HCT116 (cell line): ENCODE measurements at regions not wholly inside any gene's neighbourhood (a gene's known extent, or its start where the extent isn't known, plus 50 kb on each side); places are given as distances from the start of the nearest gene placed in this dataset.

Experiments
- ATAC-seq: fragments of 200-7000 bp; cut with Tn5 transposase; 2 replicates; pipeline ENCODE4 v1.9.1; 2020; ENCODE audit warnings: mild to moderate bottlenecking, moderate library complexity
- BruUV-seq: library from RNA; stranded (reverse); fragments of 400-500 nt; replicated peaks from 2 replicates; lab custom pipeline; 2021; lab: Mats Ljungman, UMichigan
- CTCF ChIA-PET: fragments of 300-600 bp; sonication (Branson Sonifier 250); formaldehyde crosslinking; loops from one replicate; lab custom pipeline; 2021; ENCODE audit warnings: antibody characterized with exemption; lab: Charles Lee
- POLR2A ChIA-PET: fragments of 300-600, 350-600 bp; sonication (Branson Sonifier 250); formaldehyde crosslinking; loops from one replicate; lab custom pipeline; 2021; ENCODE audit warnings: antibody characterized with exemption; lab: Charles Lee
- RAD21 ChIA-PET, 2 experiments: fragments of 300-600 bp; sonication (Branson Sonifier 250); formaldehyde crosslinking; loops; one replicate each; lab custom pipeline; 2023; ENCODE audit warnings: low total read pairs in 2 of 2; ENCODE audit not compliant: uncharacterized antibody in 2 of 2, unreplicated experiment in 2 of 2, low non-redundant PET in 1 of 2; lab: Charles Lee
- DNase-seq: peaks from one replicate; pipeline ENCODE4 v3.0.0-alpha.2; 2010; ENCODE audit warnings: low read depth, low spot score
- H2AFZ ChIP-seq: fragments of 200-600 bp; shearing (Covaris generic), sonication (generic); 2 replicates; pipeline ENCODE4 v1.6.1; 2017; ENCODE audit warnings: low read depth, mixed run types, mixed read lengths, antibody characterized with exemption, low read length; ENCODE audit not compliant: poor library complexity, severe bottlenecking
- H3K27ac ChIP-seq: 2 replicates; pipeline ENCODE4 v1.5.1; 2012; ENCODE audit warnings: low read depth, low read length
- H3K27me3 ChIP-seq: fragments of 200-600 bp; sonication (generic); 2 replicates; pipeline ENCODE4 v1.6.1; 2016; ENCODE audit warnings: mixed run types, low read length, mixed read lengths; ENCODE audit not compliant: insufficient read depth
- H3K36me3 ChIP-seq, 2 experiments: fragments of 200-500 bp in 1 of 2; fragments of 200-600 bp in 1 of 2; sonication (Bioruptor generic) in 1 of 2; sonication (generic) in 1 of 2; 2 replicates each; pipeline versions ENCODE4 v1.5.1 to v1.6.1; 2014 to 2016; ENCODE audit warnings: low read length in 2 of 2, inconsistent platforms in 1 of 2, mixed read lengths in 1 of 2, mixed run types in 1 of 2; ENCODE audit not compliant: insufficient read depth in 2 of 2, control insufficient read depth in 1 of 2
- H3K4me1 ChIP-seq, 2 experiments: fragments of 200-600 bp in 1 of 2; sonication (generic) in 1 of 2; 2 replicates each; pipeline versions ENCODE4 v1.5.1 to v1.6.1; 2012 to 2017; ENCODE audit warnings: low read length in 2 of 2, inconsistent platforms in 1 of 2, mild to moderate bottlenecking in 1 of 2, mixed read lengths in 1 of 2, mixed run types in 1 of 2, moderate library complexity in 1 of 2; ENCODE audit not compliant: insufficient read depth in 2 of 2, control insufficient read depth in 1 of 2
- H3K4me2 ChIP-seq: fragments of 200-600 bp; sonication (generic); 2 replicates; pipeline ENCODE4 v1.6.1; 2017; ENCODE audit warnings: mixed run types, low read length, mixed read lengths
- H3K4me3 ChIP-seq, 2 experiments: fragments of 200-600 bp in 1 of 2; sonication (generic) in 1 of 2; replicated peaks in 1 of 2; 2 replicates each; pipeline ENCODE4 v1.5.1; 2011 to 2016; ENCODE audit warnings: low read length in 2 of 2, control low read depth in 1 of 2, low read depth in 1 of 2, mild to moderate bottlenecking in 1 of 2, mixed read lengths in 1 of 2, mixed run types in 1 of 2
- H3K79me2 ChIP-seq: fragments of 200-600 bp; sonication (generic); 2 replicates; pipeline ENCODE4 v1.6.1; 2017; ENCODE audit warnings: mild to moderate bottlenecking, mixed run types, low read length, moderate library complexity, mixed read lengths; ENCODE audit not compliant: insufficient read depth
- H3K9ac ChIP-seq: fragments of 200-600 bp; sonication (generic); 2 replicates; pipeline ENCODE4 v1.6.1; 2016; ENCODE audit warnings: low read length, mixed read lengths
- H3K9me2 ChIP-seq: fragments of 200-600 bp; sonication (generic), shearing (Covaris generic); 2 replicates; pipeline ENCODE4 v1.6.1; 2017; ENCODE audit warnings: mixed run types, mild to moderate bottlenecking, moderate library complexity; ENCODE audit not compliant: insufficient read depth
- H3K9me3 ChIP-seq, 2 experiments: fragments of 200-500 bp in 1 of 2; fragments of 200-600 bp in 1 of 2; sonication (Bioruptor generic) in 1 of 2; sonication (generic) in 1 of 2; 2 replicates each; pipeline ENCODE4 v1.6.1; 2014 to 2017; ENCODE audit warnings: low read length in 2 of 2, mixed read lengths in 2 of 2, inconsistent platforms in 1 of 2, low read depth in 1 of 2, mild to moderate bottlenecking in 1 of 2, mixed run types in 1 of 2, moderate library complexity in 1 of 2; ENCODE audit not compliant: control insufficient read depth in 1 of 2, insufficient read depth in 1 of 2
- H4K20me1 ChIP-seq: fragments of 200-600 bp; sonication (generic), shearing (Covaris generic); 2 replicates; pipeline ENCODE4 v1.6.1; 2017; ENCODE audit warnings: mixed run types, mild to moderate bottlenecking, moderate library complexity; ENCODE audit not compliant: insufficient read depth
- EGR1 ChIP-seq: IDR thresholded peaks from 2 replicates; pipeline ENCODE4 v1.6.1; 2012; ENCODE audit warnings: low read depth
- ELF1 ChIP-seq: IDR thresholded peaks from 2 replicates; pipeline ENCODE4 v1.6.1; 2012; ENCODE audit warnings: low read depth, borderline replicate concordance
- EZH2phosphoT487 ChIP-seq: fragments of 200-600 bp; IDR thresholded peaks from 2 replicates; pipeline ENCODE4 v1.6.1; 2018; ENCODE audit warnings: antibody characterized with exemption, borderline replicate concordance
- JUND ChIP-seq: IDR thresholded peaks from 2 replicates; pipeline ENCODE4 v1.6.1; 2012
- POLR2A ChIP-seq: IDR thresholded peaks from 2 replicates; pipeline ENCODE4 v1.7.0; 2011; ENCODE audit warnings: borderline replicate concordance; ENCODE audit not compliant: insufficient read depth, insufficient read length; ENCODE audit errors: extremely low read depth
- POLR2AphosphoS5 ChIP-seq: IDR thresholded peaks from 2 replicates; pipeline ENCODE4 v1.6.1; 2011; ENCODE audit warnings: mild to moderate bottlenecking, low read depth, low read length, moderate library complexity
- RAD21 ChIP-seq: IDR thresholded peaks from 2 replicates; pipeline ENCODE4 v1.6.1; 2012; ENCODE audit warnings: low read depth, mild to moderate bottlenecking
- SIN3A ChIP-seq: IDR thresholded peaks from 2 replicates; pipeline ENCODE4 v1.6.1; 2012; ENCODE audit warnings: low read depth
- SP1 ChIP-seq: IDR thresholded peaks from 2 replicates; pipeline ENCODE4 v1.6.1; 2012; ENCODE audit warnings: low read depth
- SRF ChIP-seq: IDR thresholded peaks from 2 replicates; pipeline ENCODE4 v1.6.1; 2012; ENCODE audit warnings: low read depth
- TCF7L2 ChIP-seq: IDR thresholded peaks from 2 replicates; pipeline ENCODE4 v1.7.0; 2011; ENCODE audit warnings: borderline replicate concordance, inconsistent platforms; ENCODE audit not compliant: insufficient read depth, insufficient read length; ENCODE audit errors: extremely low read depth
- YY1 ChIP-seq: IDR thresholded peaks from 2 replicates; pipeline ENCODE4 v1.6.1; 2011; ENCODE audit warnings: low read length, low read depth, moderate library complexity, mild to moderate bottlenecking; ENCODE audit not compliant: insufficient replicate concordance; ENCODE audit errors: extremely low read depth
- ZFX ChIP-seq: fragments of 450-650 bp; IDR thresholded peaks from 2 replicates; pipeline ENCODE4 v1.6.1; 2017
- ZNF274 ChIP-seq: fragments of 200-500 bp; sonication (Bioruptor generic); IDR thresholded peaks from 2 replicates; pipeline ENCODE4 v1.6.1; 2014; ENCODE audit warnings: mild to moderate bottlenecking, low read depth, low read length, inconsistent platforms
- intact Hi-C: fragments of 100-400 bp; cut with micrococcal nuclease; formaldehyde crosslinking; loops from 2 replicates; pipeline ENCODE4 v1.10.0; 2022
- TF ChIP-seq, protein P1 (sequence below), 3 experiments: fragments of 200-600 bp in 1 of 3; sonication (generic) in 1 of 3; IDR thresholded peaks in 2 of 3; conservative IDR thresholded peaks in 1 of 3; 2 replicates each; pipeline ENCODE4 v1.5.1; 2012 to 2017; ENCODE audit warnings: low read depth in 2 of 3, low read length in 2 of 3, antibody characterized with exemption in 1 of 3, borderline replicate concordance in 1 of 3, control low read depth in 1 of 3, mild to moderate bottlenecking in 1 of 3, mixed read lengths in 1 of 3, mixed run types in 1 of 3, moderate library complexity in 1 of 3; ENCODE audit not compliant: insufficient read depth in 1 of 3
- TF ChIP-seq, protein P2 (sequence below): IDR thresholded peaks from 2 replicates; pipeline ENCODE4 v1.6.1; 2012
- TF ChIP-seq, protein P3 (sequence below): IDR thresholded peaks from 2 replicates; pipeline ENCODE4 v1.6.1; 2012; ENCODE audit warnings: low read depth
- TF ChIP-seq, protein P4 (sequence below): IDR thresholded peaks from 2 replicates; pipeline ENCODE4 v1.6.1; 2012

DNA sequence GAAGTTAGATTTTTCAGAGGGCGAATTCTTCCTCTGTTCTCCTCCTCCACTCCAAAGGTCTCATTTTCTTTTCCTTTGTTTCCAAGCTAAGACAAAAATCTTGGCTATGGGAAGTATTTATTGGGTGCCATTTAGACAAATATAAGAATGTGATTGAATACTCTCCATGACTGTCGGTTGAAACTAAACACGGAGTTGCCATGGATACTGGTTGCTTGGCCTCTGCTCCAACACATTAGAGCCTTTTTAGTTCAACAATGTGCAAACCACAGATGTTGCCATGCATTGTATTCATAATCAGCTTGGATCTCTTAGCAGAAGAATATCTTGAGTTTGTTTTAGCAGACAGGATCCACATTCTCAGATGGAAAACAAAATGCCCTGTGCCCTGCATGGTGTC, 366.5 kb upstream of the LCORL start (continued):
- TF ChIP-seq EGR1 (no peak), POLR2AphosphoS5 (no peak), JUND (no peak), ELF1 (no peak), ZFX (no peak)

DNA sequence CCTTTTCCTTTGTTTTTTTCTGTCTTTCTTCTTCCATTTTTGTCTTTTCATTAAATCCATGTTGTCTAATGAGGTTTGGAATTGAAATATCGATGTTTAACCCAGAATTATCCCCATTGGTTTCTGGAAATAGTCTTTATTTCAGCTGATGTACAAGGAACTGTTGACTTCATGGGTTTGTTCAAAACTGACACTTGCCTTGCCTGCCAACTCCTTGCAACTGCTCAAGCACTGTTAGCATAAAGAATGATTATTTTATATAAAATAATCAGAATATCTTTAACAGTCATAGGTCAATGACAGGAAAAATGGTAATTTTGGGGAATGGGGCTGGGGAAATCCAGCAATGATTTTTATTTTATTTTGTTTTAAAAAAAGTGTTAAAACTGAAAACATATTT, 359.6 kb upstream of the LCORL start:
- no peak overlapping the region for H2AFZ ChIP-seq
- H4K20me1 ChIP-seq = no peaks in the 10 kb centered on the region
- ATAC-seq = no peak
- no peak overlapping the region for H3K27ac ChIP-seq
- no peaks in the 10 kb centered on the region for H3K79me2 ChIP-seq
- H3K9ac ChIP-seq = no peak overlapping the region
- intact Hi-C loops = no loop called here
- TF ChIP-seq SIN3A (no peak), RAD21 (no peak), EZH2phosphoT487 (no peak), JUND (no peak), TCF7L2 (no peak), SP1 (no peak), SRF (no peak), YY1 (no peak), ELF1 (no peak), POLR2A (no peak), ZNF274 (no peak)
- TF ChIP-seq, protein P1, sequence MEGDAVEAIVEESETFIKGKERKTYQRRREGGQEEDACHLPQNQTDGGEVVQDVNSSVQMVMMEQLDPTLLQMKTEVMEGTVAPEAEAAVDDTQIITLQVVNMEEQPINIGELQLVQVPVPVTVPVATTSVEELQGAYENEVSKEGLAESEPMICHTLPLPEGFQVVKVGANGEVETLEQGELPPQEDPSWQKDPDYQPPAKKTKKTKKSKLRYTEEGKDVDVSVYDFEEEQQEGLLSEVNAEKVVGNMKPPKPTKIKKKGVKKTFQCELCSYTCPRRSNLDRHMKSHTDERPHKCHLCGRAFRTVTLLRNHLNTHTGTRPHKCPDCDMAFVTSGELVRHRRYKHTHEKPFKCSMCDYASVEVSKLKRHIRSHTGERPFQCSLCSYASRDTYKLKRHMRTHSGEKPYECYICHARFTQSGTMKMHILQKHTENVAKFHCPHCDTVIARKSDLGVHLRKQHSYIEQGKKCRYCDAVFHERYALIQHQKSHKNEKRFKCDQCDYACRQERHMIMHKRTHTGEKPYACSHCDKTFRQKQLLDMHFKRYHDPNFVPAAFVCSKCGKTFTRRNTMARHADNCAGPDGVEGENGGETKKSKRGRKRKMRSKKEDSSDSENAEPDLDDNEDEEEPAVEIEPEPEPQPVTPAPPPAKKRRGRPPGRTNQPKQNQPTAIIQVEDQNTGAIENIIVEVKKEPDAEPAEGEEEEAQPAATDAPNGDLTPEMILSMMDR (IDR thresholded peaks at IDR 0.05 in 2 of 3, conservative IDR thresholded peaks at IDR 0.05 in 1 of 3; ENCODE audit: borderline replicate concordance in 1 of 3, insufficient read depth in 1 of 3, low read depth in 2 of 3, low read length in 2 of 3) = no peak
- TF ChIP-seq, protein P2, sequence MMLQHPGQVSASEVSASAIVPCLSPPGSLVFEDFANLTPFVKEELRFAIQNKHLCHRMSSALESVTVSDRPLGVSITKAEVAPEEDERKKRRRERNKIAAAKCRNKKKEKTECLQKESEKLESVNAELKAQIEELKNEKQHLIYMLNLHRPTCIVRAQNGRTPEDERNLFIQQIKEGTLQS = no peak
- TF ChIP-seq, protein P3, sequence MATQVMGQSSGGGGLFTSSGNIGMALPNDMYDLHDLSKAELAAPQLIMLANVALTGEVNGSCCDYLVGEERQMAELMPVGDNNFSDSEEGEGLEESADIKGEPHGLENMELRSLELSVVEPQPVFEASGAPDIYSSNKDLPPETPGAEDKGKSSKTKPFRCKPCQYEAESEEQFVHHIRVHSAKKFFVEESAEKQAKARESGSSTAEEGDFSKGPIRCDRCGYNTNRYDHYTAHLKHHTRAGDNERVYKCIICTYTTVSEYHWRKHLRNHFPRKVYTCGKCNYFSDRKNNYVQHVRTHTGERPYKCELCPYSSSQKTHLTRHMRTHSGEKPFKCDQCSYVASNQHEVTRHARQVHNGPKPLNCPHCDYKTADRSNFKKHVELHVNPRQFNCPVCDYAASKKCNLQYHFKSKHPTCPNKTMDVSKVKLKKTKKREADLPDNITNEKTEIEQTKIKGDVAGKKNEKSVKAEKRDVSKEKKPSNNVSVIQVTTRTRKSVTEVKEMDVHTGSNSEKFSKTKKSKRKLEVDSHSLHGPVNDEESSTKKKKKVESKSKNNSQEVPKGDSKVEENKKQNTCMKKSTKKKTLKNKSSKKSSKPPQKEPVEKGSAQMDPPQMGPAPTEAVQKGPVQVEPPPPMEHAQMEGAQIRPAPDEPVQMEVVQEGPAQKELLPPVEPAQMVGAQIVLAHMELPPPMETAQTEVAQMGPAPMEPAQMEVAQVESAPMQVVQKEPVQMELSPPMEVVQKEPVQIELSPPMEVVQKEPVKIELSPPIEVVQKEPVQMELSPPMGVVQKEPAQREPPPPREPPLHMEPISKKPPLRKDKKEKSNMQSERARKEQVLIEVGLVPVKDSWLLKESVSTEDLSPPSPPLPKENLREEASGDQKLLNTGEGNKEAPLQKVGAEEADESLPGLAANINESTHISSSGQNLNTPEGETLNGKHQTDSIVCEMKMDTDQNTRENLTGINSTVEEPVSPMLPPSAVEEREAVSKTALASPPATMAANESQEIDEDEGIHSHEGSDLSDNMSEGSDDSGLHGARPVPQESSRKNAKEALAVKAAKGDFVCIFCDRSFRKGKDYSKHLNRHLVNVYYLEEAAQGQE = no peak
- TF ChIP-seq, protein P4, sequence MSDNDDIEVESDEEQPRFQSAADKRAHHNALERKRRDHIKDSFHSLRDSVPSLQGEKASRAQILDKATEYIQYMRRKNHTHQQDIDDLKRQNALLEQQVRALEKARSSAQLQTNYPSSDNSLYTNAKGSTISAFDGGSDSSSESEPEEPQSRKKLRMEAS = no peak
- no peaks in the 10 kb centered on the region for H3K9me2 ChIP-seq
- RAD21 ChIA-PET = no interaction called here
- CTCF ChIA-PET = no interaction called here
- no peaks in the 10 kb centered on the region for H3K4me1 ChIP-seq
- DNase-seq = no peak
- no peaks in the 10 kb centered on the region for H3K27me3 ChIP-seq
- H3K4me2 ChIP-seq = no peak overlapping the region
- POLR2A ChIA-PET = no interaction called here
- no peaks in the 10 kb centered on the region for H3K36me3 ChIP-seq
- no peaks in the 10 kb centered on the region for H3K9me3 ChIP-seq
- BruUV-seq = no TSS peak
- H3K4me3 ChIP-seq = no peak overlapping the region
